ENCODE measurements at regions not wholly inside any gene's neighbourhood (a gene's known extent, or its start where the extent isn't known, plus 50 kb on each side); places are given as distances from the start of the nearest gene placed in this dataset.

DNA sequence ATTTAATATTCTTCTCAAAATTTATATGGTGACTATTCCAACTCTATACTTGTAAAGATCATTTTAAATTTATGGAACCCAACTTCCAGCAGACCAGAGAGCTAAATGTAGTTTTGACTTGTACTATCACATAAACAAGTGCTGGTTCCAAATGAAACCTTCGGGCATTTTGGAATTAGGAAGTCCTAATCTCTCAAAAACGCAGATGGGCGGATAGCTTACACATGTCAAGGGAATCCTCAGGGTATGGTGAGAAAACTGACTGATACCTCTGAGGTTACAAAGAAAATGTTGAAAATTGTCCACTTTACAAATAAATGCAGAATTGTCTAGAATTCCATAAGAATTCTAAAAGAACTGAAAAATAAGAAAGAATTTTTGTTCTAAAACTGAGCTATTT, 224.1 kb downstream of the SS18 start:
- DNase-seq, result no peak

DNA sequence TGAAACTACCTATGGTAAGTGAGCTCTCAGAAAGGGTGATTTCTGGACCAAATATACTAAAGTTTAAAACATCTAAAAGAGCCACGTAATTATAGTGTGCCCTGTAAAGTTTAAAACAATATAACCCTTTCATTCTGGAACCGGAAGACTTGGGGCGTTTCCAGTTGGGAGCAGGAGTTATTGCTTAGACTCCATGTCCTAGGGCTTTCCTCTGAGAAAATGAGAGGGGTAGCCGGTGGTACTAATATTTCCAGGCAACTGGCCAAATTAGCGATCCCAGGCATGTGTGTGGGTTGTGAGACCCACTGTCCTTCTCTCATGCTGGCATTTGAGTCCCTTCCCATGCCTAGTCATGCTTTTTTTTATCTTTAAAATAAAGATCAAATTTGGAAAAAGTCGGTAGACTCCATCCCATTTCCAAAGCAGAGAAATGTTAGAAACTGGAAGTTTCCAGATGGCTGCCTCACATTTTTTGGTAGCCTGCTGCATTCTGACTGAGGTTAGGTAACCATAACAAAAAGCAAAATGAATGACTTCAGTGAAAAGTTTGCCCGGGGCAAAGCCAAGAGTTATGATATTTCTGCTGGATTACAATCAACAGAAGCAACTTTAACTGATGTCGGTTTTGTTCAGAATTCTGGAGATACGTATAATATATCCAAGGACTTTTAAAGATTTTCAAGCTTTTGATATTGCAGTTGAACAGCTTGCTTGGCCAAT, 227.4 kb downstream of the SS18 start:
- no peak for DNase-seq

DNA sequence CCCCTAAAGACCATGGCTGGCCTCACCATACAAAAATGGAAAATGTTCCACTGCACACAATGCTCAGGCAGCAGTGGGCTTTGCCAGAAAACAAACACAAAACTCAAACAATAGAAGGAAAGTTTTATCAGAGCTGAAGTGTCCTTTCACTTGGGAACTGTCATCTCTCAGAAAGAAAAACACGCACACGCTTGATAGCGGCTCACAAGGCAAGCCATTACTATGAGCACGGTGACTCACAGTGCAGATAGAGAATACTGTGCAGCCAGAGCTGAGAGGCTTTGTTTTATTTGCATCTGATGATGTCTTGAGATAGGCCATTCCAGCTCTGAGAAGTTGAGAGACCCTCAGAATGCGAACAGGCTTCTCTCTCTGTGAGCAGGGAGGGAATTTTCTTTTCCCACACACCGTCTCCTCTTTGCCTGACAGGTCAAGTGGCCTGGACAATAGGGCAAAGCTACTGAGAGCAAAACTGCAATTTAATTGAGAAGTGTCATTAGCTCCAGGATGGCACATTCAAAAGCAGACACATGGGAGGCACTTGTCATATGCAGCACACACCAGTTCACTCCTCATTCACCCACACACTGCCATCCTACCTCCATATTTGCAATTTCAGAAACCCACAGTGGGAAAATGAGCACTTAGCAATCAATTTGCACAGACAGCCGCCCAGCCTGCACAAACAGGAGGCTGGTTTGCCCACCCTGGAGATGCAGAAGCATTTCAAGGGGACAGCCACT, 236.6 kb downstream of the SS18 start:
- no peak for DNase-seq

DNA sequence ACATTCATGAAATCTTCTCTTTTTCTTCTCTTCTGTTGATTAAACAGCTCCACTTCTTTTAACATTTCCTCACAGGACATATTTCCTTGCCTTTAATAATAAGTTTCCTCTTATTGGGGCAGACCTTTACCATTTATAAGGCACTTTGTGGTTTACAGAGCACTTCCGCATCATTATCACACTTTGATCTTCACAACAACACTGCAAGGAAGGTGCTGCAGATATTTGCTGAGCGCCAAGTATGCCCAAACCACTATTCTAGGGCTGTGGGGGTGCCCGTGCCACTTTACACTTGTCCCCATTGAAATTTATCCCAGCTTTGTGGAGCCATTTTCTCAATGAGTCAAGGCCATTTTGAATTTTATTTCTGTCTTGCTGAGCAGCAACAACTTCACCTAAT, 246.6 kb downstream of the SS18 start:
- DNase-seq, result no peak

DNA sequence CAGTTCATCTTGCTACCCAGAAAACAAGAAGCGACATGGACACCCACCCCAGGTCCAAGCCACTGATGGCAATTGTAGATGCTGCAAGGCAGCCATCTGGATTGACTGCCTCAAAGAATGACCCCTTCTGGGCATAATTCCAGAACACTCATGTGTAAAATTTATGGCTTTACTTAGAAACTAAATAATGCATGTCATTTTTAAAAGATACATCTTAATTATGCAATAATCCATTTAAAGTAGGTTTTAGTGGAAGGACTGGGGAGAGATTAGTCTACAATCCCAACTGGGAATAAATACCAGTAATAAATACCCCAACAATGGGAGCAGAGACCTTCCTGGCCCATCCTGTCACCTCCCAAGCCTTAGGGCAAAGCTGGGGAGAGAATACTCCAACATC, 247.7 kb downstream of the SS18 start:
- DNase-seq, result no peak

DNA sequence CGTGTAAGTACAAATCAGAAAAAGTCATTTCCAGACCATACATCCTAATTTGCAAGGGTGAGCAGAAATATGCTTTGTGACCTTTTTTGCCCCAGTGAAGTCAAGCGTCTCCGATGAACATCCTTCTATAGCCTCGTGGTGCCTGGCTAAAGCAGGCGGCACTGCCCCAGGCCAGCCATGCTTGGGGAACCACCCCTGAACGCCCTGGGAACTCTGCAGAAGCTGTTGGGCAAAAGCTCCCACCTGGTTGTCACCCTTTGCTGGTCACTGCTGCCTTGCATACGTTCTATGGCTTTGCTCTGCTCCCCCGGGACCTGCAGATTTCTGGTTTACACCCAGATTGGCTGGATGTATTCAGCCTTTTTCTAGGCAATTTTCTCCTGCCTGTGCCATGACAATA, 256.4 kb downstream of the SS18 start:
- no peak for DNase-seq

DNA sequence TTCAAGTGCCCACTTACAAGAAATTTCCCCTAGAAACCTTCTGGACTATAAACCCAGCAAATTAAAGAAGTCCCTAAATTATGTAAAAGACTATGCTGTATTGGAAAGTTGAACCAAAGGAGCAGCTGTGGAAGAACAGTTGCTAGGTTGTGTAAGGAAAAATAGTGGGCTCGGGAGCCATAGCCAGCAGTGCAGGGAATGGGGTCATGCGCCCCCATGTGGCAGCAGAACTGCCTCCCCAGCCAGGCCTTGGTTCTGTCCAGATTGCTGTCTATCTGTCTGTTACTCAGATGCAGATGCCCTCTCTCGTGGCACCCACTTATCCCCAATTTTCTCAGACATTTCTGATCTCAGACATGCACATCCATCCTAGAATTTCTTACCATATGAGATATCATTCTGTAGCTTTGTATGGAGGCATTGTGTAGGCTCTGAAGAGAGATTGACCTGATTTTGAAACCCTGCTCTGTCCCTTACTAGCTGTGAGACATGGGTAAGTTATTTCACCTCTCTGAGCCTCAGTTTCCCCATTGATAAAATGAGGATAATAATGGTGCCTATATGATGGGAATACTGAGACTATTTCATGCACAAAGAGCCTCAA, 258.3 kb downstream of the SS18 start:
- peak; percentile 2 to 47 for DNase-seq

DNA sequence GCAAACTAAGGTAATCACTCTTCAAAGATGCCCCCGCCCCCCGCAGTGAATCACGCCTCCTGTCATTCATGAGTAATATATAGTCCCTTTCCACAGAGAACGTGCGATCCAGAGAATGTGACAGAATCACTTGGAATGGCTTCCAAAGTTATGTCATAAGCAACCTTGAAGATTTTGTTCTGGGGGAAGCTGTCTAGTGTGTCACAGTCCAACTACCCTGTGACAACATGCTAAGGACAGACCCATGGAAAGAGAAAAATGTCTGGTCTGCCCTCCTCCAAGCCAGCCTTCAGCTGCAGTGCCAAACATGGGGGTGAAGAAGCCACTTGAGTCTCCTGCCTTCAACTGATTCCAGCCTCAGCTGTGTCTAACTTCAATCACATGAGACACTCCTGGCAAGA, 259.1 kb downstream of the SS18 start:
- no peak for DNase-seq

DNA sequence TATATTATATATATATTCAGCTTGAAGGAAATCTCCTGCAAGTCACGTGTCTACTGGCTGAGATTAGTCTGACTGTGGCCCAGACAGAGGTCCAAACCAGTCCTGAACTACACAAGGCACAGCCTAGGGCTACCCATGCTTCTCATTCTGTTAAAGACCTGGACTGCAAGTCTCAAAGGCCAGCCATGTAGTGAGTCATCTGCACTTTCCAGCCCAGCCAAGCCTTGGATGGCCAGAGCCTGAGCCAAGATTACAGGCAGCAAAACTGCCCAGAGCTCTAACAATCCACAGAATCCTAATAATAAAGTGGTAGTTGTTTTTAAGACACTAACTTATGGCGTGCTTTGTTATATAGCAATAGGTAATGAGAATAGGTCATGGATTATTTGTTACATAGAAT, 259.6 kb downstream of the SS18 start:
- DNase-seq, result no peak

DNA sequence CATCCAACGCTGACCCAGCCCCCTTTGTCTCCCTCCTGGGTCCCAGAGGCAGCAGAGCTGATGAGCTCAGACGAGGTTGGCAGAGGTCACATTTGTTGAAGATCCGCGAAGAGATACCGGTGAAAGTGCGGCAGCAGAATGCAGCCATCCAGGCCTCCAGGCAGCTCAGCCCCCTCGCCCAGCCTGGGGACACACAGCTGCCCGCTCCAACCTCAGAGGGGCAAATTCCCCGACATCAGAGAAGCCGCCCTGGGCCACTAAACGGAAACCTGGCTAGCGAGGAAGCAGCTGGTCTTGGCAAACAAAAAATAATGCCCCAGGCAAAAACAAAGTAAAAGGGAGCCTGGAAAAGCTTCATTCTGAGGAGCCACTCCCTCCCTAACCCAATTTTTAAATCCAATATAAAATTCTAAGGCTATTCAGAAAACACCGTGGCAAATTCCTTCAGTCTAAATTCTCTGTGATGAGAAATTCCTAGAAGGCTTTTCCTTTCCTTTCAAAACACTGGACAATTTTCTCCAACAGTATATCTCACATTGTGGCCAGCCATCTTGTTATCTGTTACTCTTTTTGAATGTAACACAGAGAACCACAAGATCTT, 262.4 kb downstream of the SS18 start:
- no peak for DNase-seq

DNA sequence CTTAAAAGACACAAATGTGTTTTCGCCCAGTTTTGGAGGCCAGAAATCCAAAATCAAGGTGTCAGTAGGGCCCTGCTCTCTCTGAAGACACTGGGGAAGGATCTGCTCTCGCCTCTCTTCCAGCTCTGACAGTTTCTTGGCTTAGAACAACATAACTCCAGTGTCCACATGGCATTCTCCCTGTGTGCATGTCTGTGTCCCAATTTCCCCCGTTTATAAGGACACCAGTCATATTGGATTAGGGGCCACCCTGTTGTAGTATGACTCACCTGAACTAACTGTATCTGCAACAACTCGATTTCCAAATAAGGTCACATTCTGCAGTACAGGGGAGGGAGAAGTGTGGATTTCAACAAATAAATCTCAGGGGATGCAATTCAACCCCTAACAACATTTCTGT, 263.2 kb downstream of the SS18 start:
- no peak for DNase-seq

DNA sequence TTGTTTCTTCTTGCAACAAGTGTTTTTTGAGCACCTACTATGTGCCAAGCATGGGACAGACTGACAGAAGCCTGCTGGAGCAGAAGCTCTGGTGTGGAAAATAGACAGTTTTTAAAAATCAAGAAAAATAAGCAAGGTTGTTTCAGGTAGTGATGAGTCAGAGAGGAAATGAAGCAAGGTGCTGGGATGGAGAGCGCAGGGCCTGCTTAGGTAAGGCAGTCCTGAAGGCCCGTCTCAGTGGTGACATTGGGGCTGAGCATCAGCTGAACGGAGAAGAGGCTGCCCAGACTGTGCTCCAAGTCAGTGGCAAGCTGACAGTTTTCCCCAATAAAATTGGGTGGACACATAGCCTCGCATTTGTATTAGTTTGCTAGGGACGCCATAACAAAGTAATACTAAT, 263.6 kb downstream of the SS18 start:
- DNase-seq, result no peak

DNA sequence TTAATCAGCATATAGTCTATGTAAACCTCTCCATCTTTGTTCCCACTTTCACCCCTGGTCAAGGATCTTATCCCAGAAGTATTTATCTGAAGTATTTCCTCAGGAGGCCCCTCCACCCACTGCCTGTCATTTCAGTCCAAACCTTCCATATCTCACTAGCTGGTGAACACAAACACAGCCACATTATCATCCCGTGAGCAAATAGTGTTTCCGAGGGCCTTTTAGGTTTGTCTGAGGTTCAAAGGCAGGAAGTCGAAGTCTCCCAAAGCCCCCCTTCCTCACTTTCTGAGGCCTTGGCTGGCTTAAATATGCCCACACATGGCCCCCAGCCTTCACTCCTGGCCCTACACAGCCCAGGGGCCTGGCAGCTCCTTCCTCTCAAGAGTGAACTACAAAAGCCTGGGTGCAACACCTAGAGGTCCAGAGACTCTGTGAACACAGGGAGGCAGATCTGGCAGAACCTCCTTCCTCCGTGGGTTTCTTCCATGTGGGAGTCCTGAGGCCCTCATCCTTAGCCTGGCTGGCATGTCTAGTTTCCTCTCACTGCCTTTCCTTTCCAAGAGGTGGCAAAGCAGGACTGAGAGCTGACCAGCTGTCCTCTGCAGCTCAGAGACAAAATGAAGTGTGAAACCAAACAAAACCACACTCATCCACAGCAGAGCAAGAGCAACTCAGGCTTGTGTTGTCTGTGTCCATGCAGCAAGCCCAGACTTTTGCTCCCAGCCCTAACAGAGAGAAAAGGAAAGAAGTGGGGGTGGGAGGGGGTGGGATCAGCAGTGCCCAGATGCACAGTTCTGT, 264.2 kb downstream of the SS18 start:
- DNase-seq, result no peak

DNA sequence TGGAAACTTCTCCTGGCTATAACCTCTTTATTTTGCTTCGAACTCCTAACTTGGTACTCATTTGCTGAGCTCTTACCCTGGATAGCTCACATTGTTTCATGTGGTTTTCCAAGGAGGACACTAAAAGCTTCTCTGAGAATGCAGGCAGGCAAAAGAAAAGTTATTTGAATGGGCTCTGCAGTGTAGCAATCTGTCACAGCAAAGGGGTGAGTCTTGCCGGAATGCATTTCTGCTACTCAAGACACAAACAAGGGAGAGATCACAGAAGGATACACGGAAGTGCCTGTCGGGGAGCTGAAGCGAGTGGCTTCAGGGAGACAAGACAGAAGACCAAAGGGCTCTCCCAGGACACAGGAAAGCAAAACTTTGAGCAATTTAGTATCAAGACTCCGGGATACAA, 265.4 kb downstream of the SS18 start:
- DNase-seq, result no peak

DNA sequence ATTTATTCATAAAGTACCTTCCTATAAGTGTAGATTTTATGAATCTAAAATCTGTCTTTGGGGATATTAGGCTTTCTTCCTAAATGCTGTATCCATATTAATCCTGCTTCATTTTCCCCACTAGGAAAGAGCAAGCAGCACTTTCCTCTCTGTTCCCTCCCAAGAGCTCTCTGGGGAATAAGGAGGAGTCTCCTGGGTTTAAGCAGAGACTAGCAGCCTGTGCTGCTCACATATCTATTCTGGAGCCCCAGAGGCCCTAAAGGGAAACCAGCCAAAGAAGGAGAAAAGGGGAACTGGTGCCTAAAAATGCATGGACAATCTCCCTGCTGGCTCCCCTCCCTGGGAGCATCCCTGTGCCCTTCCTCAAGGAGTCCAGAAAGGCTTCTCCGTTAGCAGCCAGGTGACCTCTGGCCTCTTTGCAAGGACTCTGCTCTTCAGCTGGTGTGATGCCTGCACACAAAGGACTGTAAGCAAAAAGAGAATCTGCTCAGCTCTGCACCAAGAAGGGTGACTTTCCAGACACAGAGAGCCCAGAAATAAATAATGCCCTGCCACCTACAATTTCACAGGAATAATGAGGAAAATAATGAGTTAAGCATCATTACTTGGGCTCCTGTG, 270.6 kb downstream of the SS18 start:
- DNase-seq, result no peak

DNA sequence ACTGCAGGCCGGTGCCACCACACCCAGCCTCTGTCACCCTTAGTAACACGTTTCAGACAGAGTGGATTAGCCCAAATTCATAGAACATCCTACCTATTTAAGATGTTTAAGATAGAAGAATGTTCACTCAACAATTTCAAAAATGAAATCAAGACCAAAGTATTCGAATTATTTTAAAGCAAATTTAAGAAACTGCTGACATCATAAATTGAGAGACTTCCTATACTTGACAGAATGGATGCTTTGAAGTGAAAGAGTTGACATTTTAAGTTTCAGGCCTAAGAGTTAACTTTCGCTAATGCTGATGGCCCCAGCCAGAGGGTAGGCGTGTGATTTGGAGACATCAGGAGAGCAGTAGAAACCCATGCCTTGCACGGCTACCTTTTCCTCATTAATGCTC, 271.9 kb downstream of the SS18 start:
- no peak for DNase-seq

DNA sequence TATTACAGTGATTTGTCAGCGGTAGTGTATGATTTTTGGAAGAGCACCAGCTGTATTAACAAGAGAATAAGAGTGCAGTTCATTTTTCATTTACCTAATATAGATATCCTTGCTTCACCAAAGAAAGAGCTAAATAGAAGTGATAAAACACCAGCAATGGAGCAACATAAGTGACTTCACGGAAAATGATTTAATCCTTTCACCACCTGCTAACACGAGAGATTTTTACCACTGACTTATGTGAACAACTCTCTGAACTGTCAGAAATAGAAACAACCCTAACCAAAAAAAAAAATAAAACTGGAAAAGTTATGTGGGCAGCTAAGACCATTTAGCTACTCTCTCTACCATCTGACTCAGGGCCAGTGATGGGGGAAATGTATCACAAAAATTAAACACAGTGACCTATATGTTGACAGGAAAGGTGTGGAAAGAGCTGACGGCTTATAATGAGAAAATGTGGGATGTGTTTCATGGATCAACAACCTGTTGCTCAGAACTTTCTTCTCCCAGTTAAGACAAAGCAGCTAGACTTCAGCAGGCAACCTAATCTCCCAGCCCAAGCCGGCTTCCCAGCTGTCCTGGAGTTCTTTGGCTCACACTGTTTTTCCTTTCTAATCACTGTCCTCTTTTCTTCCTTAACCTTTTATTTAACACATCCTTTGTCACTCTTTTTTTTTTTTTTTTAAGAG, 272.7 kb downstream of the SS18 start:
- no peak for DNase-seq

DNA sequence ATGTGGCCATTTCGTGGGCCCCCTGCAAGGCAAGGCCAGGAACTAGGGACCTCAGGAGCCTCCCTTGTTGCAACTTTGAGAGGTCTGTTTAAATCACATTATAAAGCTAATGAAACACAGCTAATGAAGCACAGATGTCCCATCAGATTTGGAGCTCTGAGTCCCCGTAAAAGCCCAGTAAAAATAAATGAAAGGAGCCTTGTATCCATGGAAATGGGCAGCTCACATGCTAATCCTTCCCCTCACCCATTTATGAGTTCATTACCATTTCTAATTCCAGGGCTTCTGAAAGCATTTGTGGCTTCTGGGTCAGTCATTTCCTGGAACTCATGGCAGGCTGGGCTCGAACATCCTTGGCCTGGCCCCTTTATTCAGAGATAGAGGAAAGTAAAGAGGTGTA, 274.8 kb downstream of the SS18 start:
- DNase-seq, result no peak

DNA sequence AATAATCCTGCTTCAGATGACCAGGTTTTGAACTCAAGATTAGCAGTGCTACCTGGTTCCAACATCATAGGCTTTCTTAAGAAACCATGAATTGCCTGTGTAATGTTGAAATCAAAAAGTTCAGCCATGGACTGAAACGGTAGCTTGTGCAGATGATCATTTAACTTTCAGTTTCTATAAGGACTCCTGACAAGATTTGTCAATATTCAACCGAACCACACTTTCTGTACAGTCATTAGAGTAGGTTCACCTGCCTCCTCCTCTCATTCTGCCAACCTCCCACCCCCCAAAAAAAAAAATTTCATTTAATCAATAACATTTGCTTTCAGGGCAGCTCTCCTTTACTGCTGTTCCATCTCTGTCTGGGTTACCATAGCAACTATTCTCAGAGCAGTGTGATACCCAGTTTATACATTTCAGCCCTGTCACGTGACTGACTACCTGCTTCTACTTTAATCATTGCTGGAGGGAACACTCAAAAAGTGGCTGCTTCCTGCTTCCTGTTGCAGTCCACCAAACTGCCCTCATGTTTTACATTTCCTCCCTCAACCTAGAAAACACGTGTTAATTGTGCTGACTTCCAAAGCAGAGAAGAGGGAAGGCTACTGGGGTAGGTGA, 275.5 kb downstream of the SS18 start:
- DNase-seq, result no peak

DNA sequence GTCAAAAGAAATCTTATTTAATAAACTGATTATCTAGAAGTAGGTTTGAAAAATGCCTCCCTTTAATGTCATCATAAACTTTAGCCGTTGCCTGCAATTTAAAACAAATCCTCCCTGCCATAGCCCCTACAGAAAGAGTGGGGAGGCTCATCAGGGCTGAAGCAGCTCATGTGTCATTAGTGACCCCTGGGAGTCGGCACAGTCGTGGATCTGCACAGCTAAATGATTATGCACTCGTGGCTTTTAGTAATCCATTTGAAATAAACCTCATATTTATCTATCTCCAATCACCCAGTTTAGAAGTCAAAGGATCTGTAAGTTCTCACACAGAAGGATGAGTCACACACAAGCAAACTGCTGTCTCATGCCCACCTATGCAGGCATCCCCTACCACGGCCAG, 277.3 kb downstream of the SS18 start:
- DNase-seq, result no peak

DNA sequence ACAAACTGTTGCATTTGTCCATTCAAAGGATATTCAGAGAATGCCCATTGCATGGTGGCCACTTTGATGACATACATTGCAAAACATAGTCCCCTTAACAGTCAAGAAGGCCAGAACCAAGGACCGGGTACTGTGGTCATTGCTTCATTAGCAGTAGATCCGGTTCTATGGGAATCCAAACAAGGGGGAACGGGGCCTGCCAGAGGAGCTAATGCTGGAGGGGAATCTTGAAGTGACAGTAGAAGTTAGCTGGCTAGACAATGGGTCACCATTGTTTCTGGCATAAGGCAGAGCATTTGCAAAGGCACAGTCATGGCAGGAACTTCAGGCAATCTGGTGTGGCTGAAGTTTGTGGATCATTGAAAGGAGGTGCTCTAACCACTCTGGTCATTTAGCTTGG, 279.7 kb downstream of the SS18 start:
- DNase-seq, result no peak

DNA sequence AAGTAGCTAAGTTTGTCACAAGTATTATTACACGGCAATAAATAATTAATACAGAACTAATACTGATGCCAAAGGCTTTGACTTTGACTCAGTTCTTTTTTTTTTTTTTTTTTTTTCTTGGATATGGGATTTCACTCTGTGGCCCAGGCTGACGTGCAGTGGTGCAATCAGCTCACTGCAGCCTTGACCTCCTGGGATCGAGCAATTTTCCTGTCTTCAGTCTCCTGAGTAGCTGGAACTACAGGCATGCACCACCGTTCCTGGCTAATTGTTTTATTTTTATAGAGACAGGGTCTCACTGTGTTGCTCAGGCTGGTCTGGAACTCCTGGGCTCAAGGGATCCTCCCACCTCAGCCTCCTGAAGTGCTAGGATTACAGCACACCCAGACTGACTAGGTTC, 284.5 kb downstream of the SS18 start:
- no peak for DNase-seq
